ENCODE measurements at regions not wholly inside any gene's neighbourhood (a gene's known extent, or its start where the extent isn't known, plus 50 kb on each side); places are given as distances from the start of the nearest gene placed in this dataset.

DNA sequence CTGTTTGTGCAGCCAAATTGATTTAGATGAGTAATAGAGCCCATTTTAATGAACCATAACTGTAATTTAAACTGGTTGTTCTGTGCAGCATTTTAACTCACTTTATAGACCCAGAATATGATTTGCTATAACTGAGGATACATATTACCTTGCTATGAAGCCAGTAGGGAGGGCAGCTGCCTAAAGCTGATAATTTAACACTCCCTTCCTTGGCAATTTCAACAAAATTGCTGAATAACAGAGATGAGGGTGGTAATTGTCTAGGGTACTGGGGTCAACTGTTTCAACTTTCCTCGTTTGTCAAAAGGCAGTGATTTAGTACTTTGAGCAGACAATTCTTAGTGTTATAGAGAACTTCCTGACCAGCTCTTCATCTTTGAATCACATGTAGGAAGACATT, 304.9 kb upstream of the POU1F1 start:
- TF ChIP-seq, protein P1, sequence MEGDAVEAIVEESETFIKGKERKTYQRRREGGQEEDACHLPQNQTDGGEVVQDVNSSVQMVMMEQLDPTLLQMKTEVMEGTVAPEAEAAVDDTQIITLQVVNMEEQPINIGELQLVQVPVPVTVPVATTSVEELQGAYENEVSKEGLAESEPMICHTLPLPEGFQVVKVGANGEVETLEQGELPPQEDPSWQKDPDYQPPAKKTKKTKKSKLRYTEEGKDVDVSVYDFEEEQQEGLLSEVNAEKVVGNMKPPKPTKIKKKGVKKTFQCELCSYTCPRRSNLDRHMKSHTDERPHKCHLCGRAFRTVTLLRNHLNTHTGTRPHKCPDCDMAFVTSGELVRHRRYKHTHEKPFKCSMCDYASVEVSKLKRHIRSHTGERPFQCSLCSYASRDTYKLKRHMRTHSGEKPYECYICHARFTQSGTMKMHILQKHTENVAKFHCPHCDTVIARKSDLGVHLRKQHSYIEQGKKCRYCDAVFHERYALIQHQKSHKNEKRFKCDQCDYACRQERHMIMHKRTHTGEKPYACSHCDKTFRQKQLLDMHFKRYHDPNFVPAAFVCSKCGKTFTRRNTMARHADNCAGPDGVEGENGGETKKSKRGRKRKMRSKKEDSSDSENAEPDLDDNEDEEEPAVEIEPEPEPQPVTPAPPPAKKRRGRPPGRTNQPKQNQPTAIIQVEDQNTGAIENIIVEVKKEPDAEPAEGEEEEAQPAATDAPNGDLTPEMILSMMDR (IDR thresholded peaks at IDR 0.05; ENCODE audit: low read depth, low read length, missing control alignments), result no peak
- no peak for DNase-seq (ENCODE audit: low read depth)
- H3K4me3 ChIP-seq (ENCODE audit: low read depth, low read length), result no peak overlapping the region

DNA sequence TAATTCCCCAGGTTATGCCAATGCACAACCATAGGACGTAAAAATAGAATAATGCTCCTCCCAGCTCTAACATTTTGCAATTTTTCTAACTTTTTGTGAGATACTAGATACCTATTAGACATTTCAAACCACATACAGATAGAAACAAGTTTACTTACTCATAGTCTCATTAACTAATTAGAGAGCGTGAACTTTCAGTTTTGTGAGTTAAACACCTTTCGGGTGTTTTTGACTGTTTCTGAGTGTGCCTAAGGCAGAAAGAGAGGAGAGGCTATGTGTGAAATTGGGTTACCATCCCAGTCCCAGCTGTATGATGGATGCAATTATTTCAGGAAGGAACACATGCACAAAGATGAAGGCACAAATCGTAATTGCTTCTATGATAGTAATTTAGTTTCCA, 300.4 kb upstream of the POU1F1 start:
- TF ChIP-seq, protein P1 (IDR thresholded peaks at IDR 0.05; ENCODE audit: low read depth, low read length, missing control alignments), result no peak

DNA sequence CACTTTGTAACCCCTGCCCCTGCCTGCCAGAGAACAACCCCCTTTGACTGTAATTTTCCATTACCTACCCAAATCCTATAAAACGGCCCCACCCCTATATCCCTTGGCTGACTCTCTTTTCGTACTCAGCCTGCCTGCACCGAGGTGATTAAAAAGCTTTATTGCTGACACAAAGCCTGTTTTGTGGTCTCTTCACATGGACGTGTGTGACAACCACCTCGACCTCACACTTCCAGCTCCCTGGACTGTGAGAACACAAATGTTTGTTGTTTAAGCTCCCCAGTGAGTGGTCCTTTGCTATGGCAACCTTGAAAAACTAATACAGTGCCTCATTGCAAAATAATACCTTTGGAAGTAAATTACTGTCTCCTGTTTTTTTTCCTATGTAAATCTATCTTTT, 299.2 kb upstream of the POU1F1 start:
- no peak overlapping the region for H3K4me3 ChIP-seq (ENCODE audit: low read depth, low read length)
- TF ChIP-seq, protein P1 (IDR thresholded peaks at IDR 0.05; ENCODE audit: low read depth, low read length, missing control alignments), result no peak
- no peak for DNase-seq (ENCODE audit: low read depth)

More for the DNA sequence above, 300.4 kb upstream of the POU1F1 start:
- DNase-seq (ENCODE audit: low read depth), result no peak
- H3K4me3 ChIP-seq (ENCODE audit: low read depth, low read length), result no peak overlapping the region

DNA sequence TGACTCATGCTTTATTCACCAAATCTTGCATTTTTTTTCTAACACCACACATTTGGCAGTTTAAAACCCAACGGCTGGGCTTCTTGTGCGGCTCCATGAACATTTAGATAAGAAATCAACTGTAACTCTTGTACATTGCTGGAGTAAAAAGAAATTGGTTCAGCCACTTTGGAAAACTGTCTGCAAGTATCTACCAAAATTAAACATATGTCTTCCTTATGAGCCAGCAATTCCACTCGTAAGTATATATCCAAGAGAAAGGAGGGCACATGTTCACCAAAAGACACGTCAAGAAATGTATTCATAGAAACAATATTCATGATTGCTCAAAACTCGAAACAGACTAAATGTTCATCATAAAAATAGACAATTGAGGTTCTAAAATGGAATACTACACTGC, 291.9 kb upstream of the POU1F1 start:
- no peak overlapping the region for H3K4me3 ChIP-seq (ENCODE audit: low read depth, low read length)
- DNase-seq (ENCODE audit: low read depth), result no peak
- TF ChIP-seq, protein P1 (IDR thresholded peaks at IDR 0.05; ENCODE audit: low read depth, low read length, missing control alignments), result no peak

DNA sequence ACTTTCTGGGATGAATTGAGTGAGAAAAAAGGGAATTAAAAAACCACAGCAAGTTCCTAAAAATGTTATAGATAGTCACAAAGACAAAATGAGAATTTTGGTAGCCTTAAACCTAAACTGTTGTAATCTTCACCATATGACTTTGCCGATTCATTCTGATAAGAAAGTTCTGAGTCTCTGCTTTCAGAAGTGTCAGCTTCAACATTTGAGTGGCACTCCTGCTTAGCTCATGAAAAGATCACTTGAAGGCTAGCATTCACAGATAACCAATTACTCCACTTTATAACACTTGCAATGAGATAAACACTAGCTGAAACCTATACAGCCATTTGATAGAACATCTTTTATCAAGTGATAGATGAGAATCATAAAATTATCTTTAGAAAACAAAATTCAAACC, 288.1 kb upstream of the POU1F1 start:
- H3K4me3 ChIP-seq (ENCODE audit: low read depth, low read length), result no peak overlapping the region
- TF ChIP-seq, protein P1 (IDR thresholded peaks at IDR 0.05; ENCODE audit: low read depth, low read length, missing control alignments), result no peak
- DNase-seq (ENCODE audit: low read depth), result no peak

DNA sequence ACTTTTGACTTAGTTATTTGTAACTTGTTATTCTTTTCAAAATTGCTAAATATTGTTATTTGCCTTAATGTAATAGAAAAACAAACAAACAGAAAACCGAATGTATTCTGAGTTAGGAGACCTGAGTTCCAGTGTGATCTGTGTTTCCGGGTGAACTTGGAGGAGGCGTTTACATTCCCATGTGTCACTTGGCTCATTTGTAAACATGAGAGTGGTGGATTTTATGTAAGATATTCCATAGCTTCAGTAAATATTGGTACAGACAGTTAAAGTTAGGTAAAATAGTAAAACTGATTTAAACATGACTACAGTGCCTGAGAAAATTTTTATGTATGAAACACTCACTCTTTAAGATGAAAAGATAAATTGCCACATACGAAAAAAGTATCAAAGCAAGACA, 287.3 kb upstream of the POU1F1 start:
- H3K4me3 ChIP-seq (ENCODE audit: low read depth, low read length), result no peak overlapping the region
- TF ChIP-seq, protein P1 (IDR thresholded peaks at IDR 0.05; ENCODE audit: low read depth, low read length, missing control alignments), result no peak
- no peak for DNase-seq (ENCODE audit: low read depth)

DNA sequence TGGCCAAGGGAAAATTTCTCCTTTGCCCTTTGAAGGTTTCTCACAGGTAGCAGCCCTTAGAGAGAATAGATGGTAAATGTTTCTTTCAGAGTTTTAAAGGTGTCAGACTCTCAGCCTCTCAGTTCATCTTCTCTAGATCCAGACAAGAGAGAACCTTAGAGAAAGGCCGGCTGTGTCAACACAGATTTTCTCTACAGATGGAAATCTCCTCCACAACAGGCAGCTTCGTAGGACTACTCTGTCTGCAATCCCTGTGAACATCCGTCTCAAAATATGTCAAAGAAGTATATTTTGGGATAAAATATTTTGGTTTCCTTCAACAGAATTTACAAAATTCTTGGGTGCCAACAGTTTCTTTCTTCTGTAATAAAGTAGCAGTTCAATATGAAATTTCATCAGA, 282.1 kb upstream of the POU1F1 start:
- TF ChIP-seq, protein P1 (IDR thresholded peaks at IDR 0.05; ENCODE audit: low read depth, low read length, missing control alignments), result no peak
- H3K4me3 ChIP-seq (ENCODE audit: low read depth, low read length), result no peak overlapping the region
- no peak for DNase-seq (ENCODE audit: low read depth)
